ENCODE measurements at regions not wholly inside any gene's neighbourhood (a gene's known extent, or its start where the extent isn't known, plus 50 kb on each side); places are given as distances from the start of the nearest gene placed in this dataset.
"Not testable (repeated sequence)": the region's sequence is repeated elsewhere in the genome, so short reads cannot be mapped to it uniquely, and the experiment has no call there.

DNA sequence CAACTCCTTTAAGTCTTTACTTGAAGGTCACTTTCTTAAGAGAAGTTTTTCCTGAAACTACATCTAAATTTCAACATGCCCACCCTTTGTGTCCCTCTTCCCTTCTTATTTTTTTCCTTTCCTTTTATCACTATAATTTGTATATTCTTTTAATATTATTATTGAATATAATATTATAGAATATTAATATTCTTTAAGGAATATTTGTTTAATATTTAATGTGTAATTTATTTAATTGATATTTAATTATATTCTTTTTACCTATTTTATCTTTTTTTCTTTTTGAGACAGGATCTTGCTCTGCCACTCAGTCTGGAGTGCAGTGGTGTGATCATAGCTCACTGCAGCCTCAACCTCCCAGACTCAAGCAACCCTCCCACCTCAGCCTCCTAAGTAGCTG is 114.8 kb downstream of the KDR start:
- H3K4me1 ChIP-seq (ENCODE audit: insufficient read depth), result no peaks in the 10 kb centered on the region
- H3K27ac ChIP-seq (ENCODE audit: low read depth), result no peak overlapping the region
- no peak overlapping the region for H3K4me3 ChIP-seq (ENCODE audit: low read depth, low read length)
- no peaks in the 10 kb centered on the region for H3K36me3 ChIP-seq (ENCODE audit: insufficient read depth)
- no peak for DNase-seq (ENCODE audit: extremely low spot score)

DNA sequence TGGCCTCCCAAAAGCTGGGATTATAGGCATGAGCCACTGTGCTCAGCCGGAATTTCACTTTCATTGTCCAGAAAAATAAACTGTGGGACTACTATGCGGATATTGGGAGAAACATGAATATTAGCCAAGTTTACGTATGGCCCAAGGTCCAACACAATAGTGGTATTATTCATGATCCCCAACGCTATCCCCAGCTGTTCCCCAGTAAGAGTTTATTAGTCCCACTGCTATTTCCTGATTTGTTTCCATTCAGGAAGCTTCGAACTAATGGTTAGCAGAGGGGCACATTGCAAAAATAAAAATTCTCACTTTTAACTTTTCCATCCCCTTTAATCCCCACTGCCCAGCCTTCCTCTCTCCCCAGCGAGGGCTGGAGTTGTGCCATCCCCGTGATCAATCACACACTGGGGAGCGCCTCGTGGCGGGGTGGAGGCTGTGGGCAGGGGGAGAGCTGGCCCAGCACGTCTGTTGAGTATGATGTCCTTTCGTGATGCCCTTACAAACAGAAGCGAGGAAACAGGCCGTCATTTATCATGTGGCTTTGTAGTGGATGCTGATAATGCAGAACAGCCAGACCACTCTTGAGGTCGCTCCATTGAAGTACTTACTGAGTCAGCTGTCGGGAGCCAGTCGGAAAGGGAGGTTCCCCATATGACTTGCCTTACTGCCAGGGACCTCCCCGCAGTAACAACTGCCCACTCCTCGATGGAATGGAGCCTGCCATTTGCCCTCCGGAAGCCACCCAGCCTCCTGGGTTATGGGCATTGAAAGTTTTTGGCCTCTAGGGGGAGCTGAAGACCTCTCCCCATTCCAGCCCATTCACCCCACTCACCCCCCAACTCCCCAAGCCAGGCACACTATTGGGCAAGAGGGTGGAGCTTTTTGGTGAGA is 117.0 kb downstream of the KDR start:
- no peaks in the 10 kb centered on the region for H3K4me1 ChIP-seq (ENCODE audit: insufficient read depth)
- DNase-seq (ENCODE audit: extremely low spot score), result no peak
- H3K4me3 ChIP-seq (ENCODE audit: low read depth, low read length), result no peak overlapping the region
- no peak overlapping the region for H3K27ac ChIP-seq (ENCODE audit: low read depth)
- no peaks in the 10 kb centered on the region for H3K36me3 ChIP-seq (ENCODE audit: insufficient read depth)
- WGBS, result 76% methylated on average over 20 of the region's 20 CpGs

DNA sequence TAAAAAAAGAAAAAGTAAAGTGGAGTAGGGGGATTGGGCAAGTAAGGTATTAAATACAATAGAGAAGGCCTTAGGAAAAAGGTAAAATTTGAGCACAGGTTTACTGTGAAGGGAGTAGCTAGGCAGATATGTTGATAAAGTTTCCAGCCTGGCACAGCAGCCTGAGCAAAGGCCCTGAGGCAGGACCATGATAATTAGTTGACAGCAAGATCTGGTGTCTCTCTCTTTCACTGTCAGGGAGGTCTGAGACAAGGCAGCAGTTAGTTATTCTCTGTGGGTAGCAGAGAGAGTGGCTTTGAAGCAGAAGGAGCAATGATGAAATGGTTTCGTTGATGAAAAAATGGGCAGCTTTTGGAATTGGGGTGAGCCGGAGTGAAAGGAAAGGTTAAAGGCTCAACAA is 119.5 kb downstream of the KDR start:
- H3K36me3 ChIP-seq (ENCODE audit: insufficient read depth), result no peaks in the 10 kb centered on the region
- no peak overlapping the region for H3K4me3 ChIP-seq (ENCODE audit: low read depth, low read length)
- 93% methylated on average over 2 of the region's 2 CpGs for WGBS
- no peak overlapping the region for H3K27ac ChIP-seq (ENCODE audit: low read depth)
- DNase-seq (ENCODE audit: extremely low spot score), result no peak
- H3K4me1 ChIP-seq (ENCODE audit: insufficient read depth), result no peaks in the 10 kb centered on the region

GRCh38 chr4:55004831-55005230 is 120.6 kb downstream of the KDR start:
- no peak for DNase-seq (ENCODE audit: extremely low spot score)
- 34% methylated on average over 1 of the region's 1 CpG for WGBS
- no peaks in the 10 kb centered on the region for H3K4me1 ChIP-seq (ENCODE audit: insufficient read depth)
- no peak overlapping the region for H3K27ac ChIP-seq (ENCODE audit: low read depth)
- no peaks in the 10 kb centered on the region for H3K36me3 ChIP-seq (ENCODE audit: insufficient read depth)
- H3K4me3 ChIP-seq (ENCODE audit: low read depth, low read length), result no peak overlapping the region

GRCh38 chr4:55002431-55002830 is 123.0 kb downstream of the KDR start:
- WGBS, result 81% methylated on average over 1 of the region's 1 CpG
- H3K4me3 ChIP-seq (ENCODE audit: low read depth, low read length), result no peak overlapping the region
- H3K27ac ChIP-seq (ENCODE audit: low read depth), result no peak overlapping the region
- H3K4me1 ChIP-seq (ENCODE audit: insufficient read depth), result no peaks in the 10 kb centered on the region
- H3K36me3 ChIP-seq (ENCODE audit: insufficient read depth), result no peaks in the 10 kb centered on the region
- DNase-seq (ENCODE audit: extremely low spot score), result no peak

DNA sequence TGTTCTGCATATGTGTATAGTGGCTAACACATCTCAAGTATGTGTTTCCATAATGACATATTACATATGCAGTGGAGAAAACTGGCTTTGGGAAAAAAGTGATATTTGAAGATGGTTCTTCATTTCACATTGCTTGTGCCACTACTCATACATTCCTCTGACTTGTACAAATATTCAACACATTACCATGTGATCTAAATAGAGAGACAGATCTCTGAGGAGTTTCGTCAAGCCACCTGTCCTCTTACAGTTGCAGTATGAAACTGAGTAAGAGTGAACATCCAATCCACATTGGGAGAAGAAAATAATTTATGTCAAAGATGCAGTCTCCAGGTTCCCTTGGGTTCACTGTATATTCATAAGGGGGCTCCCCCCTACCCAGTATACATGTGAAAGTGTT is 123.9 kb downstream of the KDR start:
- Histone ChIP-seq H3K4me1 (ENCODE audit: insufficient read depth) (no peaks in the 10 kb centered on the region), H3K36me3 (ENCODE audit: insufficient read depth) (no peaks in the 10 kb centered on the region), H3K27ac (ENCODE audit: low read depth) (no peak overlapping the region), H3K4me3 (ENCODE audit: low read depth, low read length) (no peak overlapping the region)
- no peak for DNase-seq (ENCODE audit: extremely low spot score)
- 79% methylated on average over 1 of the region's 1 CpG for WGBS

DNA sequence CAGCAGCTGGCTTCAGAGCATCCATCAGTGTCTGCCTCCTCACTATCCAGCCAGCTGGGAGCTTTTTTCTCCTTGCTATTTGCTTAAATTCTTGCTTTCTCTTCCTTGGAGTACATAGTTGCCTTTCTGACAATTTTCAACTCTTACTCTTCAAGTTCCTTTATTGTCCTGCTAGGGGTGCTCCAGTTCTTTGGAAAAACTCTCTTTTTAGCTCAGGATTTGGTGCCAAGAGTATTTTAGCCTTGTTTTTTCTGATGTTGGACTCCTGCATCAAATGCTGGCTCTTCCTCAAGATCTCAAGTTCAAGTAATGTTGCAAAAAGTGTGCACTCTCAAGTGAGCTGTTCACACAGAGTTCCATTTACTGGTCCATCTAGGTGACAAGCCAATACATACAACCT is 126.4 kb downstream of the KDR start:
- no peaks in the 10 kb centered on the region for H3K4me1 ChIP-seq (ENCODE audit: insufficient read depth)
- DNase-seq (ENCODE audit: extremely low spot score), result no peak
- H3K4me3 ChIP-seq (ENCODE audit: low read depth, low read length), result no peak overlapping the region
- H3K36me3 ChIP-seq (ENCODE audit: insufficient read depth), result no peaks in the 10 kb centered on the region
- no peak overlapping the region for H3K27ac ChIP-seq (ENCODE audit: low read depth)

DNA sequence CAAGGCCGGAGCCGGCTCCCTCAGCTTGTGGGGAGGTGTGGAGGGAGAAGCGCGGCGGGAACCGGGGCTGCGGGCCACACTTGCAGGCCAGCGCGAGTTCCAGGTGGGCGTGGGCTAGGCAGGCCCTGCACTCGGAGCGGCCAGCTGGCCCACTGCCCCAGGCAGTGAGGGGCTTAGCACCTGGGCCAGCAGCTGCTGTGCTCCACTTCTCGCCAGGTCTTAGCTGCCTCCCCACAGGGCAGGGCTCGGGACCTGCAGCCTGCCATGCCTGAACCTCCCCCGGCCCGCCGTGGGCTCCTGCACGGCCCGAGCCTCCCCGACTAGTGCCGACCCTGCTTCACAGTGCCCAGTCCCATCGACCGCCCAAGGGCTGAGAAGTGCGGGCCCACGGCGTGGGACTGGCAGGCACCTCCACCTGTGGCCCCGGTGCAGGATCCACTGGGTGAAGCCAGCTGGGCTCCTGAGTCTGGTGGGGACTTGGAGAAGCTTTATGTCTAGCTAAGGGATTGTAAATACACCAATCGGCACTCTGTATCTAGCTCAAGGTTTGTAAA is 131.8 kb downstream of the KDR start:
- not testable (repeated sequence) for H3K27ac ChIP-seq (ENCODE audit: low read depth); H3K4me3 ChIP-seq (ENCODE audit: low read depth, low read length); DNase-seq (ENCODE audit: extremely low spot score); H3K36me3 ChIP-seq (ENCODE audit: insufficient read depth); H3K4me1 ChIP-seq (ENCODE audit: insufficient read depth)
- WGBS, result 92% methylated on average over 28 of the region's 28 CpGs

- Histone ChIP-seq H3K36me3 (ENCODE audit: insufficient read depth) (no peaks in the 10 kb centered on the region), H3K27ac (ENCODE audit: low read depth) (no peak overlapping the region), H3K4me1 (ENCODE audit: insufficient read depth) (no peaks in the 10 kb centered on the region), H3K4me3 (ENCODE audit: low read depth, low read length) (no peak overlapping the region)
- WGBS, result 64% methylated on average over 1 of the region's 1 CpG
- no peak for DNase-seq (ENCODE audit: extremely low spot score)
Measured at GRCh38 chr4:54992266-54992665, 133.1 kb downstream of the KDR start.

- no peak for DNase-seq (ENCODE audit: extremely low spot score)
- Histone ChIP-seq H3K4me1 (ENCODE audit: insufficient read depth) (no peaks in the 10 kb centered on the region), H3K27ac (ENCODE audit: low read depth) (no peak overlapping the region), H3K4me3 (ENCODE audit: low read depth, low read length) (no peak overlapping the region), H3K36me3 (ENCODE audit: insufficient read depth) (no peaks in the 10 kb centered on the region)
Measured at GRCh38 chr4:54988655-54989054, 136.7 kb downstream of the KDR start.

DNA sequence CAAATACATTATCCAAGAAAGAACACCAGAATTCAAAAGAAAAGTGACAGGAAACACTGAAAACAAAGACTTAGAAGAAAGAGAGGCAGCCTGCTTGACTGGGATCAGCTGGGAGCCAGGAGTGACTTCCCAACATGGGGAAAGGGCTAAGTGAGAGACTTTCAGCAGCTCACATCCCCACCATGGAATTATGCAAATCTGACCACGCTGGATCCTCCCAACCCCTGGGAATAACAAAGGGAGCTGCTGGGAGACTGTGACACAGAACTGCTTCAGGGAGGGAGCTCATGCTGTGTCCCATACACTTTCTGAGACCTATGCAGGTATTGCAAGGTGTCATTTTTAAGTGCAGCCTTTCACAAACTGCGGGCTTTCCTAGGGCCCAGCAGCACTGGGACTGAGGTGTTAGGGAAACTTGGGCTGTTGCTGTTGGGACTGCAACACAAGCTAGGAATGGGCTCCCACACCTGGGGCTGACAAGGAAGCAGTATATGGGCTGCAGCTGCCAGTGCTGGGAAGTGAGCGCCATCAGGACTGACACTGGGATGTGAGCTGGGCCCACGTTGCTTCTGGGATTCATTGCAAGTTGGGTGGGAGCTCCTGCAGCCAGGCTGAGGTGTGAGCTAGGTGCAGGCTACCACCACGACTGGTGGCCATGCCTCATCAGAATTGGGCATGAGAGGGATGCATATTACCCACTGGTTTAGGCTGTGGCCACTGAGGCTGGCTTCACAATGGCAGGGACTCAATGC is 139.1 kb downstream of the KDR start:
- H3K27ac ChIP-seq (ENCODE audit: low read depth), result no peak overlapping the region
- DNase-seq (ENCODE audit: extremely low spot score), result no peak
- no peaks in the 10 kb centered on the region for H3K4me1 ChIP-seq (ENCODE audit: insufficient read depth)
- no peaks in the 10 kb centered on the region for H3K36me3 ChIP-seq (ENCODE audit: insufficient read depth)
- 68% methylated on average over 5 of the region's 5 CpGs for WGBS
- H3K4me3 ChIP-seq (ENCODE audit: low read depth, low read length), result no peak overlapping the region

- no peak for DNase-seq (ENCODE audit: extremely low spot score)
- Histone ChIP-seq H3K4me1 (ENCODE audit: insufficient read depth) (no peaks in the 10 kb centered on the region), H3K27ac (ENCODE audit: low read depth) (no peak overlapping the region), H3K4me3 (ENCODE audit: low read depth, low read length) (no peak overlapping the region), H3K36me3 (ENCODE audit: insufficient read depth) (no peaks in the 10 kb centered on the region)
- WGBS, result 74% methylated on average over 4 of the region's 4 CpGs
Measured at GRCh38 chr4:54976682-54977081, 148.7 kb downstream of the KDR start.

GRCh38 chr4:54976031-54976430 is 149.4 kb downstream of the KDR start:
- Histone ChIP-seq H3K36me3 (ENCODE audit: insufficient read depth) (no peaks in the 10 kb centered on the region), H3K4me3 (ENCODE audit: low read depth, low read length) (no peak overlapping the region), H3K4me1 (ENCODE audit: insufficient read depth) (no peaks in the 10 kb centered on the region), H3K27ac (ENCODE audit: low read depth) (no peak overlapping the region)
- DNase-seq (ENCODE audit: extremely low spot score), result no peak
- 82% methylated on average over 3 of the region's 3 CpGs for WGBS

DNA sequence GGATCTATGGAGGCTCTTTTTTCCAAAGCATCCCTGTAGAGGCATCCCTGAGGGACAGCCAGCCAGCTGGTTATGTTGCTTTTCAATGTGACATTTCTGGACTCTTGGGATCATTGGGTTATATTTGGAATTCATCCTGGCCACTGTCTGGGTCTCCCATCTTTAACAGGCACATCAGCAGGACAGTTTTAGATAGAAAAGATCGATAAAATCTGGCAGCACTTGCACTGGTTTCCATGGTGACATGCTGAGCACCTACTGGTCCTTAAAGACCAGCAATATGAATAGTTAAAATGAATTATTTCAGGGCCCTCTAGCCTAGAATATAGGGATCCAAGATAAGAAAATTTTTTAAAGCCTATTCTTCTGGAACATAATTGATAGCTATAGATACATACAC is 151.6 kb downstream of the KDR start:
- 86% methylated on average over 1 of the region's 1 CpG for WGBS

More for the DNA sequence above, 151.6 kb downstream of the KDR start:
- DNase-seq (ENCODE audit: extremely low spot score), result no peak
- Histone ChIP-seq H3K27ac (ENCODE audit: low read depth) (no peak overlapping the region), H3K4me1 (ENCODE audit: insufficient read depth) (no peaks in the 10 kb centered on the region), H3K4me3 (ENCODE audit: low read depth, low read length) (no peak overlapping the region), H3K36me3 (ENCODE audit: insufficient read depth) (no peaks in the 10 kb centered on the region)
